Nephron (organoid): ENCODE measurements at regions not wholly inside any gene's neighbourhood (a gene's known extent, or its start where the extent isn't known, plus 50 kb on each side); places are given as distances from the start of the nearest gene placed in this dataset.

Experiments used
- H3K27ac Mint-ChIP-seq, 3 experiments: 2 replicates each; pipeline ENCODE4 v1.8.0; 2020; ENCODE audit warnings: mixed read lengths in 3 of 3, mild to moderate bottlenecking in 2 of 3, moderate library complexity in 1 of 3
- H3K27me3 Mint-ChIP-seq: 2 replicates; pipeline ENCODE4 v1.8.0; 2021; ENCODE audit warnings: low read depth, mild to moderate bottlenecking, moderate library complexity, mixed read lengths
- H3K36me3 Mint-ChIP-seq: 2 replicates; pipeline ENCODE4 v1.8.0; 2020; ENCODE audit warnings: low read depth, mixed read lengths
- H3K4me1 Mint-ChIP-seq: 2 replicates; pipeline ENCODE4 v1.8.0; 2020; ENCODE audit warnings: mixed read lengths
- H3K4me3 Mint-ChIP-seq, 3 experiments: 2 replicates each; pipeline ENCODE4 v1.8.0; 2020; ENCODE audit warnings: mild to moderate bottlenecking in 3 of 3, mixed read lengths in 3 of 3, moderate library complexity in 2 of 3
- H3K9me3 Mint-ChIP-seq: 2 replicates; pipeline ENCODE4 v1.8.0; 2020; ENCODE audit warnings: mixed read lengths
- CTCF ChIP-seq, 3 experiments: fragments of 200-600 bp; sonication (generic); IDR thresholded peaks; one replicate each; pipeline ENCODE4 v1.5.0; 2021; ENCODE audit warnings: antibody characterized with exemption in 3 of 3; ENCODE audit not compliant: unreplicated experiment in 3 of 3

GRCh38 chr2:16260041-16260830 is 319.9 kb downstream of the MYCN start:
- H3K27ac Mint-ChIP-seq = no peak overlapping the region
- H3K4me3 Mint-ChIP-seq = no peak overlapping the region
- H3K4me1 Mint-ChIP-seq = peaks cover 24% of the 10 kb centered on the region
- TF ChIP-seq CTCF (IDR thresholded peaks at IDR 0.05; ENCODE audit: unreplicated experiment in 3 of 3) = no peak
- H3K36me3 Mint-ChIP-seq = no peaks in the 10 kb centered on the region
- peaks cover 10% of the 10 kb centered on the region for H3K27me3 Mint-ChIP-seq
- no peaks in the 10 kb centered on the region for H3K9me3 Mint-ChIP-seq

- Mint-ChIP-seq H3K9me3 (peaks cover 6% of the 10 kb centered on the region), H3K4me3 (no peak overlapping the region), H3K36me3 (no peaks in the 10 kb centered on the region), H3K27me3 (peaks cover 7% of the 10 kb centered on the region), H3K27ac (no peak overlapping the region), H3K4me1 (peaks cover 24% of the 10 kb centered on the region)
- no peak for TF ChIP-seq CTCF (IDR thresholded peaks at IDR 0.05; ENCODE audit: unreplicated experiment in 3 of 3)
These were observed 318.7 kb downstream of the MYCN start for GRCh38 chr2:16259010-16259409.

GRCh38 chr2:16258350-16258749 is 318.0 kb downstream of the MYCN start:
- peak overlapping the region in 1 of 3 experiments; percentile 24 for H3K27ac Mint-ChIP-seq

GRCh38 chr2:16257322-16258028 is 317.1 kb downstream of the MYCN start:
- Mint-ChIP-seq H3K27ac (peak overlapping the region in 2 of 3 experiments; percentile 69 to 77), H3K9me3 (peaks cover 9% of the 10 kb centered on the region), H3K36me3 (no peaks in the 10 kb centered on the region), H3K27me3 (peaks cover 7% of the 10 kb centered on the region), H3K4me3 (no peak overlapping the region), H3K4me1 (peaks cover 24% of the 10 kb centered on the region)
- TF ChIP-seq CTCF (IDR thresholded peaks at IDR 0.05; ENCODE audit: unreplicated experiment in 3 of 3) = no peak

More at GRCh38 chr2:16258350-16258749, 318.0 kb downstream of the MYCN start:
- no peak for TF ChIP-seq CTCF (IDR thresholded peaks at IDR 0.05; ENCODE audit: unreplicated experiment in 3 of 3)
- H3K36me3 Mint-ChIP-seq = no peaks in the 10 kb centered on the region
- peaks cover 7% of the 10 kb centered on the region for H3K27me3 Mint-ChIP-seq
- peaks cover 9% of the 10 kb centered on the region for H3K9me3 Mint-ChIP-seq
- no peak overlapping the region for H3K4me3 Mint-ChIP-seq
- H3K4me1 Mint-ChIP-seq = peaks cover 24% of the 10 kb centered on the region

GRCh38 chr2:16256601-16257321 is 316.4 kb downstream of the MYCN start:
- peak overlapping the region in 2 of 3 experiments; percentile 69 to 77 for H3K27ac Mint-ChIP-seq
- H3K27me3 Mint-ChIP-seq = peaks cover 7% of the 10 kb centered on the region
- no peaks in the 10 kb centered on the region for H3K36me3 Mint-ChIP-seq
- TF ChIP-seq CTCF (IDR thresholded peaks at IDR 0.05; ENCODE audit: unreplicated experiment in 3 of 3) = no peak
- H3K4me3 Mint-ChIP-seq = no peak overlapping the region
- H3K9me3 Mint-ChIP-seq = peaks cover 9% of the 10 kb centered on the region
- H3K4me1 Mint-ChIP-seq = peaks cover 24% of the 10 kb centered on the region
